MG63 (cell line): ENCODE measurements at regions not wholly inside any gene's neighbourhood (a gene's known extent, or its start where the extent isn't known, plus 50 kb on each side); places are given as distances from the start of the nearest gene placed in this dataset.
"Not testable (repeated sequence)": the region's sequence is repeated elsewhere in the genome, so short reads cannot be mapped to it uniquely, and the experiment has no call there.

Experiments used
- DNase-seq: peaks from one replicate; pipeline ENCODE4 v3.0.0-alpha.2; 2020
- H3K27me3 ChIP-seq: fragments of 250-450 bp; sonication (Bioruptor Pico); 2 replicates; pipeline ENCODE4 v1.5.1; 2020; ENCODE audit warnings: mild to moderate bottlenecking, moderate library complexity
- H3K36me3 ChIP-seq: fragments of 250-450 bp; sonication (Bioruptor Pico); 2 replicates; pipeline ENCODE4 v1.5.1; 2020; ENCODE audit warnings: mild to moderate bottlenecking, moderate library complexity
- H3K4me3 ChIP-seq: fragments of 250-450 bp; sonication (Bioruptor Pico); 2 replicates; pipeline ENCODE4 v1.5.1; 2020; ENCODE audit warnings: mild to moderate bottlenecking, moderate library complexity
- H3K9me3 ChIP-seq: fragments of 250-450 bp; sonication (Bioruptor Pico); 2 replicates; pipeline ENCODE4 v1.5.1; 2020; ENCODE audit warnings: mild to moderate bottlenecking, moderate library complexity

DNA sequence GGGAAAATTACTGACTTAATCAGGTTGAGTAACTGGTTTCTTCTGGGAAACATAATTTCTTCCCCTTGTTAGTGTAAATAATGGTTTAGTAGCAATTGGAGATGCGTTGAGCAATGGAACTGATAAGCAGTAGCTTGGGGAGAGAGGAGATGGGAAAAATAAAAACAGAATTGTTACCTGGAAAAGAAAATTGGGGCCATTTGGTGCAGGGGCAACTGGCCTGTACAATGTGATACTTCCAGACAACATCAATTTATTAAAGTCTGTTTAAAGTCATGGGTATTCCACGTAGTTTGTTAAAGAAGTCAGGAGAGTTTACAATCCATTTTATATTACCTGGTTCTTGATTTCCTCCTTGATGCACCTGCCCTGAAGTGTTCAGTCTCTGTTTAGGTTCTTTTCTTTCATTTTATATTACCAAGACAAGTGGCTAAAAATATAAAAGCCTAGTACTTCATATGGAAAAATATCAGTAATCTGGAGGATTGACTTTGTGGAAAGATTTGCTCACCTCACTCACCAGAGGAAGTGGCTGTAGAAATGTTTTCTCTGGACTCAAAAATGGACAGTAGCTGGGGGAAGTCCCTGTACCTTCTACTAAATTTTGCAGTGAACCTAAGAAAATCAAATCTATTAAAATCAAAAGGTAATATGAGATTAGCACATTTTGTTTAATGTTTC is 161.0 kb downstream of the DDX1 start:
- no peak for DNase-seq
- Histone ChIP-seq H3K9me3 (no peaks in the 10 kb centered on the region), H3K36me3 (no peaks in the 10 kb centered on the region), H3K4me3 (no peak overlapping the region), H3K27me3 (no peaks in the 10 kb centered on the region)

DNA sequence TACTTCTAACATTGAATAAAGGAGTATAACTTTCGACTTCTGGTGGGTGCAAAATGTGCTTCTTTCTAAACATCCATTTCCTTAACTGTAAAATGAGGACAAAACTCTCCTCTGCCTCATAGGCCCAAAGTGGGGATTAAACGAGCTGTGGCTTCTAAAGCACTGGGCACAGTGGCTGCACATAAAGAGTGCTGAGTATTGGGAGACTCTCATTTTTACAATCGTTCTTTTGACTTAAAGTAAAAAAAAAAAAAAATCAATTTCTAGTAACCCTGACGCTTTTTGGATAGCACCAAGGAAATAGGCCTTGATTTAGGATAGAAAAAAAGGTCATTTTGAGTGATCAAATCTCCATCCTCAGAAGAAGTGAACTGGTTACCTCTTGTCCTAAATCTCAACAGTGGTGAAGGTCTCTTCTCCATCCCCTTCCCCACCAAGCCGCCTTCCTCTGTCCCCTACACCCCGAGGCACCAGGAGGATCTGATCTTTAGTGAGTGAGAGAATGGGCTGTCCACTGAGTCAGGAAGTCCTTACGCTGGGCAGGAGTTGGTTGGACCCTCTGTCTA is 161.6 kb downstream of the DDX1 start:
- Histone ChIP-seq H3K36me3 (no peaks in the 10 kb centered on the region), H3K27me3 (no peaks in the 10 kb centered on the region), H3K9me3 (no peaks in the 10 kb centered on the region), H3K4me3 (no peak overlapping the region)
- no peak for DNase-seq

DNA sequence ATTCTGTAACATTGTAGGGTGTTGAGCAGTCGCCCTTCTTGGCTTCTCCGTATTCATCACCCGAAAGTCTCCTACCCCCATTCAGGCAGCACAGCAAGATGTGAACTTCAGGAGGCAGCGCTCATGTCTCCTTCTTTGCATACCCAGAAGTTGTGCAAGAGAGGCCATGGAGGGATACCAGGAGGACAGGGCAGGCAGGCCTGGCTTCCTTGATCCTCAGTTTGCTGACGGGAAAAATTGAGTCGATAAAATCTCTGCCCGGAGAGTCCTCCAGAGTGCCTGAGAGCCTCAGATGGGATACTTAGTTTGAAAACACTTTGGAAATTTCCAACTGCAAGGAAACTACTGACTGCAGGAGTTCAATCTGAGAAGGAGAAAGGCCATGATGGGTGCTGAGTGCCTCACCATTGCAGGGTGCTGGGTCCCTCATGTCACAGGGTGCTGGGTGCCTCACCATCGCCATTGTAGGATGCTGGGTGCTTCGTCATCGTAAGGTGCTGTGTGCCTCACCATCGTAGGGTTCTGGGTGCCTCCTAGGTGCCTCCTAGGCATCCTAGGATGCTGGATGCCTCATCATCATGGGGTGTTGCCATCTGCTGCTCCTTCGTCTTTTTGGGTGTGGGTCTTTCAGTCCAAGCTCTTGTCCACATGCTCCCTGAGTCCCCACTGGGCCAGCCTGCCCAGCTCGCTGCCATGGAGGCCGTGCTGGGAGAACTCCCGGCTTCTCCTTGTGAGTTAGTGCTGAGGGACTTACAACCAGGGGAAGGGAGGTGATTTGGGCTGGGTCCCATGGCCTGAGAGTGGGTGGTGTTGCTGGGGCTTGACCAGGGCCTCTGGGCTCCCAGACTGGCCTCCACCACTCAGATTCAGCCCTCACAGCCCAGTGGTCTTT is 162.4 kb downstream of the DDX1 start:
- Histone ChIP-seq H3K27me3 (no peaks in the 10 kb centered on the region), H3K36me3 (no peaks in the 10 kb centered on the region), H3K4me3 (no peak overlapping the region), H3K9me3 (no peaks in the 10 kb centered on the region)
- no peak for DNase-seq

DNA sequence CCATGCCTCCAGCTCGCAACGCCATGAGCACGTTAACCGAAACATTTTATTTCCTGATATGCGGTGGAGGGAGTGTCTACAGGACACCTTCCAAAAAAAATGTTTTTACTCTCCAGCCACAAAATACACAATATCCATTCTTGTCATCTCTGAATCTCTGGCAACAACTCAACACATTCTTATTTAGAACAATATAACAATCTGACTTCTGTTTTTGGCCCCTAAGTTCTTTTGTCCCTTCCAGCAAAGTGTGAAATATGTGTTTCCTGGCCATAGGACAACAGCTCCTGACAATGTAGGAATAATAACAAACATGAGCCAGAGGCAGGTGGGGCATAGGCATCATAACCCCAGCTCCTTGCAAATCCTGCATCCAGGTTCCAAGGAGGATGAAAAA is 163.0 kb downstream of the DDX1 start:
- H3K36me3 ChIP-seq, result no peaks in the 10 kb centered on the region
- DNase-seq, result no peak

DNA sequence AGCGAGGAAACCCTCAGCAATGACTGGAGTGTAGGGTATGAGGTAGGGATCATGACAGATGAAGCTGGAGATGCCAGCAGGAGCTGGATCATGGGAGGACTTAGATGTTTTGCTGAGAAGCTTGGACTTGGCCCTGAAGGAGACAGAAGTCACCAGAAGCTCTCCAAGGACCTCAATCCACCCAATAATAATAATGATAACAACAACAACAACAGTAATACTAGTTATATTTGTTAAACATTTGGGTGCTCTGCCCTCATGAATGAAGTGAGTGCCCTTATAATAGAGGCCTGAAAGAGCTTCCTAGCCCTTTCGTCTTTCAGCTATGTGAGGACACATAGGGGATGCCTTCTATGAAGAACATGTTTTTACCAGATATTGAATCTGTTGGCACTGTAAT is 163.9 kb downstream of the DDX1 start:
- Histone ChIP-seq H3K27me3 (no peaks in the 10 kb centered on the region), H3K9me3 (no peaks in the 10 kb centered on the region)

More for the DNA sequence above, 163.0 kb downstream of the DDX1 start:
- H3K27me3 ChIP-seq, result no peaks in the 10 kb centered on the region
- H3K9me3 ChIP-seq, result no peaks in the 10 kb centered on the region
- H3K4me3 ChIP-seq, result no peak overlapping the region

DNA sequence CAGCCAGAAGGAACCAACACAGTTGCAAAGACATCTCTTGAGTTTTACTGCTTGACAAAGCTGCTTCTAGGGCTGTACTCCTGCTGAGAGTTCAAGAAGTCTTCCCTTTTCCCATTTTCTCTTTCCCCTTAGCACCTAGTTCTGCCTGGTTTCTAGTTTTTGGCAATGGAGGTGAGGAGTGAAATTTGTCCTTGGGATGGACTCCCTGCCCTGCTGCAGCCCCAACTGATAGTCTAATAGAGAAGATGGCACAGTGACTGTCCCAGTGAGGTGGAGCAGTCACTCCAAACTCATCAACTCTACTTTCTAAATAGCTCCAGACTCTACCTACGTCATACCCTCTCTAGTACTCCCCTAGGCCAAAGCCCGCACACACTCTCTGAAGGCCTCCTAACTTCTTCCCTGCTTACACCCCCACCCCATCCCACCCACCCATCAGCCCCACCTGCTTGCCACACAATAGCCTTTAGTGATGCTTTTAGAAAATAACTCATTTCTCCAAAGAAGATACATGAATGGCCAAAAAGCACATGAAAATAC is 164.4 kb downstream of the DDX1 start:
- DNase-seq, result no peak
- H3K27me3 ChIP-seq, result no peaks in the 10 kb centered on the region
- no peaks in the 10 kb centered on the region for H3K9me3 ChIP-seq
- no peaks in the 10 kb centered on the region for H3K36me3 ChIP-seq
- H3K4me3 ChIP-seq, result no peak overlapping the region

More for the DNA sequence above, 163.9 kb downstream of the DDX1 start:
- no peak overlapping the region for H3K4me3 ChIP-seq
- no peaks in the 10 kb centered on the region for H3K36me3 ChIP-seq
- no peak for DNase-seq

DNA sequence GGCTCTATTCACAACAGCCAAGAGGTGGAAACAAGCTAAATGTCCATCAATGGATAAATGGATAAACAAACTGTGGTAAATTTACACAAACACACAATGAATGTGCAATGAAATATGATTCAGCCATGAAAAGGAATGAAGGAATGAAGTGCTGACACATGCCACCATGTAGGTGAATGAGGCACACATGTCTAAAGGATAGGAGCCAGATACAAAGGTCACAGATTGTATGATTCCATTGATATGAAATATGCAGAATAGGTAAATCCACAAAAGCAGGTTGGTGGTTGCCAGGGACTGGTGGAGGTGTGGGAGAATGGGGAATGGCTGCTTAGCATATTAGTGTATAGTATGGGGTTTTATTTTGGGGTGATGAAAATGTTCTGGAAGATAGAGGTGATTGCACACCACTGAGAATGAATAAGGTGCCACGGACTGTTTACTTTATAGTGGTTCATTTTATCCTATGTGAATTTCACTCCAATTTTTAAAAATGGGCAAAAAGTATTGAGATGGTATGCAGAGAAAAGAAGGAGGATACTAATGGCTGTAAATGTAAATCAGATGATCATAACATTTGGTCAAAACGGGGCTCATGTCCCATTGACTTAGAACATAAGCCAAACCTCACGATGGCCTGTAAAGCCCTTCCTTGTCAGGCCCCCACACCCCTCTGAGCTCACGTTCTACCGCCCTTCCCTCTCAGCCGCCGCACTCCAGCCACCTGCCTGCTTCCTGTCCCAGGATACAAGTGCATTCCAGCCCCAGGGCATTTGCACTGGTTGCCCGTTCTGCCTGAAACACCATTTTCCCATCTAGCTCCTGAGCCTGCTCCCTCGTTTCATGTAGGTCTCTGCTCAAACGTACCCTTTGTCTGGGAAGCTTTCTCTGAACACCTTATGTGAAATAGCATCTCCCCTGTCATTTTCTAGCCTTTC is 165.5 kb downstream of the DDX1 start:
- H3K27me3 ChIP-seq, result no peaks in the 10 kb centered on the region
- H3K9me3 ChIP-seq, result no peaks in the 10 kb centered on the region
- H3K36me3 ChIP-seq, result no peaks in the 10 kb centered on the region
- H3K4me3 ChIP-seq, result no peak overlapping the region
- DNase-seq, result no peak

DNA sequence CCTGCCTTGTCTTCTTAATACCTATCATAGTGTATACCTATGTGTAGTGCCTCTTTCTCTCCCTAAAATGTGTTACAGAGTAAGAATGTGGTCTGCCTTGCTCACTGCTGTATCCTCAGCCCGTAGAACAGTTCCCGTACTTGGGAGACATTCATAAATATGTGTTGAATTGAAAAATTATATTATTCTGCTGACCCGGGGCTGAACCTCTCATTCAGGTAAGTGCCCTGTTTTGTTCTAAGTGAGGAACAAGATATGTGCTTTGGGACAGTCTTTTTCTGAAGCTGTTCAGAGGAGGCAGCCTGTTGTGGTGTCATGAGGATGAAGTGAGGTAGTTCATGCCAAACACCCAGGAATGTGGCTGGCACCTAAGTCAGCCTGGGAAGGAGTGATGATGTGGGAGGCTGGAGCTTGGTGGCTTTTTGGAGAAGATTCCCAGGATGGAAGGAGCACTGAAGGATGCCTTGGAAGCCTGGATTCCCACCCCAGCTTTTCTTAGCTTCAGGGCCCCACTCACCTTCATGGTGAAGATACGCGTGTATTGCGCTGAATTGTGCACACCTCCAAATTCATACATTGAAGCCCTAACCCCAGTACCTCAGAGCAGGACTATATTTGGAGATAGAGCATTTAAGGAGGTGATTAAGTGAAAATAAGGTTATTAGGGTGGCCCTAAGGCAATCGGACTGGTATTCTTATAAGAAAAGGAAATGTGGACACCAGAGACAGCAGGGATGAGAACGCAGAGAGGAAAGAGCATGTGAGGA is 166.3 kb downstream of the DDX1 start:
- Histone ChIP-seq H3K27me3 (no peaks in the 10 kb centered on the region), H3K4me3 (no peak overlapping the region), H3K9me3 (no peaks in the 10 kb centered on the region), H3K36me3 (no peaks in the 10 kb centered on the region)
- DNase-seq, result no peak

DNA sequence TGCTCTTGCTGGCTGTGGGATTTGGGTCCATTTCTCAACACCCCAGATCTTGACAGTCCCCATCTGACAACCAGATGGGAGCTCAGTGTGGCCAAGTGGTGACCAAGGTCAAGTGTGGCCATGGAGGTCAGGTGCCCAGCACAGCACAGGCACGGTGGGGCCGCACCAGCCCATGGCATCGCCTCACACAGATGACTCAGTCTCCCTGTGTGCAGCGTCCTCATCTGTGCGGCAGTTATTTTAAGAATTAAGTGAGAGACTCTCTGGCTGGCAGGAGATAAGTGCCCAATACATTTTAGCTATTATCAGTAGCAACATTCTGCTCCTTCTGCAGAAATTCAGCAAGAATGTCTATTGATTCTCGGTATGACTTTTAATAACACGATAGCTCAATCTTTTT is 167.2 kb downstream of the DDX1 start:
- Histone ChIP-seq H3K4me3 (no peak overlapping the region), H3K36me3 (no peaks in the 10 kb centered on the region)
- no peak for DNase-seq

DNA sequence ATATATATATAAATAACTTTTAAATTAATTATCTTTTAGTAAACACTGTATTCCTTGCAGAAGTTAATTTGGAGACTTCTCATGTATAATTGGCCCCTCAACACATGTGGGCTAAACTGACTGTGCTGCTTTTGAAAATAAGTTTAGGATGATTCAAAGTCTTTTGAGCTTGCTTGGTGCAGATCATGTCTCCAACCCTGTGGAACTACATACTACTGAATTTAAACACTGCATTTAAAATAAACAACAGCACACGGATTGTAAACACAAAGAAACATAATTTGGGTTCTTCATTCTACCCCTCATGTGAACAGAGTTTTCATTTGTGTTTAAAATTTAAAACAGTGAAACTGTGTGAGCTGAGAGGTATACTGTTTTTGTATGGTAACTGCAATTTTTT is 167.7 kb downstream of the DDX1 start:
- Histone ChIP-seq H3K36me3 (no peaks in the 10 kb centered on the region), H3K4me3 (no peak overlapping the region), H3K9me3 (no peaks in the 10 kb centered on the region), H3K27me3 (no peaks in the 10 kb centered on the region)
- DNase-seq, result no peak

More for the DNA sequence above, 167.2 kb downstream of the DDX1 start:
- Histone ChIP-seq H3K9me3 (no peaks in the 10 kb centered on the region), H3K27me3 (no peaks in the 10 kb centered on the region)

DNA sequence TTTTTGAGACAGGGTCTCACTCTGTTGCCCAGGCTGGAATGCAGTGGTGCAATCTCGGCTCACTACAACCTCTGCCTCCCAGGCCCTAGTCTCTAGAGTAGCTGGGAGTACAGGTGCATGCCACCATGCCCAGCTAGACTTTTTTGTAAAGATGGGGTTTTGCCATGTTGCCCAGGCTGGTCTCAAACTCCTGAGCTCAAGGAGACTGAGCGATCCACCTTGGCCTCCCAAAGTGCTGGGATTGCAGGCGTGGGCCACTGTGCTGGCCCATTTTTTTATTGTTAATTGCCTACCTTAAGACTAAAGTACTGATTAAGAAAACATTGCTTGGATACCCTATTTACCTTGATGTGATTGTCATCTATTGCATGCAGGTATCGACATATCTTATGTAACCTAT is 168.1 kb downstream of the DDX1 start:
- H3K4me3 ChIP-seq, H3K9me3 ChIP-seq, H3K36me3 ChIP-seq, H3K27me3 ChIP-seq, DNase-seq: not testable (repeated sequence)

DNA sequence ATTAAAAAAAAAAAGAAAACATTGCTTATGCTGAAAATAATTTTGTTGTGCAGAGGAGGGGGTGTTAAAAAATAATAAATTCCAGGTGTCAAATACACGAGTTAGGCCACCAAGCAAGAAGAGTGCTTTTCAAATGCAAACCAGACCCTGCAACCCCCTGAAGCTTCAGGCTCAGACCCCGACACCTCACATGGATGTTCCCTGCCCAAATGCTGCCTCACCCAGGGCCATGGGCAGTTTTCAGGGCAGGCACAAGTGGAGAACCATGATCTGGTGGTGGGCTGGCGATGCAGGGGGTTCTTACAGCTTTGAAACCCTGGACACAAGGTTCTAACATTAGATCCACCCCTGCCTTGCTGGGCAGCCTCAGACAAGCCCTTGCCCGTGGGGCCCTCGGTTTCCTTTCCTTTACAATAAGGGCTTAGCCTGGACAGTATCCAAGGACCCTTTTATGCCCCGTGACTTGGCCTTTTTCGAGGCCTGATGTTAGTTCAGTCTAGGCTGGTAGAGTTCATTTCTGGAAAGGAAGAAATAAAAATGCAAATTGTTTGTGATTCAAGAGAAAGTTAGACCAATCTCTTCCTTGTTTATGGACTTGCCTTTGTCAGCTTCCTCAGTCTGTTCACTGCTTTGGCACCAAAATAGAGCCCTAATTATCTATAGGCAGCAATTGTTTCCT is 168.7 kb downstream of the DDX1 start:
- Histone ChIP-seq H3K27me3 (no peaks in the 10 kb centered on the region), H3K9me3 (no peaks in the 10 kb centered on the region), H3K36me3 (no peaks in the 10 kb centered on the region), H3K4me3 (no peak overlapping the region)
- DNase-seq, result no peak

DNA sequence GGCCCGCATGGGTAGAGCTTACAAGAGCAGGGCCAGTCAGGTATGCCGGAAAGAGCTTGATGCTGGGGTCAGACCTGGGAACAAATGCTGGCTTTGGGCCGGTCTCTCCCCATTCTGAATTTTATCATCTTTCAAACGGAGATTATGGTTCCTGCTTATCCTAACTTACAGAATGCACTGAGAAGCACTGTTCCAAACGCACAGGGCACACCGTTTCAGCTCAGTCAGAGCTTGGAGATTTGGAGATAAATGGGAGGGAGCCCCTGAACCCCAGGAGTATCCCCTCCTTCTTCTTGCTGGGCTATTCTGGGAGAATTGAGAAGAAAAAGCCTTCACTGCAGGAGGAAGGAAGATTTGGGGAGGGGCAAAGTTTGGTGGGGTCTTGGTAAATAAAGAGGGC is 169.4 kb downstream of the DDX1 start:
- Histone ChIP-seq H3K9me3 (no peaks in the 10 kb centered on the region), H3K36me3 (no peaks in the 10 kb centered on the region), H3K27me3 (no peaks in the 10 kb centered on the region), H3K4me3 (no peak overlapping the region)
- DNase-seq, result no peak

DNA sequence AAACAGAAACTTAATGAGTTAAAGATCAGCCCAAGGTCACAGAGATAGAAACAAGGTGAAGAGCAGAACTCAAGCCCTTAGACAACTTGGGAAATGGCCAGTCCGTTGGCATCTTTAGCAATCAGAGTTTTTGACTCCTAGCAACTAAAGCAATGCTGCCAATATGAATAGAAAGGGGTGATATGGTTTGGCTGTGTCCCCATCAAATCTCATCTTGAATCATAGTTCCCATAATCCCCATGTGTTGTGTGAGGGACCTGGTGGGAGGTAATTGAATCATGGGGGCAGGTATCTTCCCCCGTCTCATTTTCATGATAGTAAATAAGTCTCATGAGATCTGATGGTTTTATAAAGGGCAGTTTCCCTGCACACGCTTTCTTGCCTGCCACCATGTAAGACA is 170.2 kb downstream of the DDX1 start:
- no peak for DNase-seq
- no peaks in the 10 kb centered on the region for H3K9me3 ChIP-seq
- no peaks in the 10 kb centered on the region for H3K27me3 ChIP-seq
- H3K4me3 ChIP-seq, result no peak overlapping the region
- no peaks in the 10 kb centered on the region for H3K36me3 ChIP-seq

DNA sequence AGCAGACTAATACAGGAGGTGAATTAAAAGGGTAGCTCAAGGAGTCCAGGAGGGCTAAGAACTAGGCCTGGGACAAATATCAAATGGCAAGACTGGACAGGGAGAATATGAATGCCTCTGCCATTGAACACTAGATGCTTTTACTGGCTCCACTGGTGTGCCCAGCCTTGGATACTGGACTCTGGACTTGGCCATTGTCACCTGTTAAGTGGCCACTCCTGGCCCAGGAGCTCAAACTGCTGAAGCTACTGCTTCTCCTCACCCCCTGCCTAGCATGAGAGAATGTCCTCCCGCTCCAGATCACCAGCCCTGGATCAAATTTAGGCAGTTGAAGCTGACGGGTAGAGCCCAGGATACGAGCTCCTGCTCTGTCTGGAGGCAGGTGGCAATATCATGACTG is 170.8 kb downstream of the DDX1 start:
- Histone ChIP-seq H3K4me3 (no peak overlapping the region), H3K36me3 (no peaks in the 10 kb centered on the region), H3K27me3 (no peaks in the 10 kb centered on the region), H3K9me3 (no peaks in the 10 kb centered on the region)
- DNase-seq, result no peak
